ENCODE measurements at regions not wholly inside any gene's neighbourhood (a gene's known extent, or its start where the extent isn't known, plus 50 kb on each side); places are given as distances from the start of the nearest gene placed in this dataset.

DNA sequence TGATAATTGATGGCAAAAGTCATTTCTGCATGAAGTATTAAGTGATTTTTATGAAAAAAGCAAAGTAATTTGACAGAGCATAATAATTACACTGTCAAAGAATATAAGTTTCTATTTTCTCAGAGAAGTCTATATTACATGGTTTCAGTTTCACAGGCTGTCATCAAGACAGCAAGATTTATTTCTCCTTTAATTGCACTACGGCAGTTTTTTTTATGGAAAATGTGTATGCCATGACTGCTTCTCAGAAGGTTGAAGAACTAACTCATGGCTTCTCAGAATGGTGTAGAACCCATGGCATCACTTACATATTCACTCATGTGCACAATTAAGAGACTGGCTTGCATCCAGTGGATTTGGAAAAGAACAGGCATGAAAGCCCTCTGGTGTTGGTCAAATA is 870.3 kb upstream of the SORCS1 start:
- TF ChIP-seq, protein P1, sequence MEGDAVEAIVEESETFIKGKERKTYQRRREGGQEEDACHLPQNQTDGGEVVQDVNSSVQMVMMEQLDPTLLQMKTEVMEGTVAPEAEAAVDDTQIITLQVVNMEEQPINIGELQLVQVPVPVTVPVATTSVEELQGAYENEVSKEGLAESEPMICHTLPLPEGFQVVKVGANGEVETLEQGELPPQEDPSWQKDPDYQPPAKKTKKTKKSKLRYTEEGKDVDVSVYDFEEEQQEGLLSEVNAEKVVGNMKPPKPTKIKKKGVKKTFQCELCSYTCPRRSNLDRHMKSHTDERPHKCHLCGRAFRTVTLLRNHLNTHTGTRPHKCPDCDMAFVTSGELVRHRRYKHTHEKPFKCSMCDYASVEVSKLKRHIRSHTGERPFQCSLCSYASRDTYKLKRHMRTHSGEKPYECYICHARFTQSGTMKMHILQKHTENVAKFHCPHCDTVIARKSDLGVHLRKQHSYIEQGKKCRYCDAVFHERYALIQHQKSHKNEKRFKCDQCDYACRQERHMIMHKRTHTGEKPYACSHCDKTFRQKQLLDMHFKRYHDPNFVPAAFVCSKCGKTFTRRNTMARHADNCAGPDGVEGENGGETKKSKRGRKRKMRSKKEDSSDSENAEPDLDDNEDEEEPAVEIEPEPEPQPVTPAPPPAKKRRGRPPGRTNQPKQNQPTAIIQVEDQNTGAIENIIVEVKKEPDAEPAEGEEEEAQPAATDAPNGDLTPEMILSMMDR (IDR thresholded peaks at IDR 0.05) = no peak

DNA sequence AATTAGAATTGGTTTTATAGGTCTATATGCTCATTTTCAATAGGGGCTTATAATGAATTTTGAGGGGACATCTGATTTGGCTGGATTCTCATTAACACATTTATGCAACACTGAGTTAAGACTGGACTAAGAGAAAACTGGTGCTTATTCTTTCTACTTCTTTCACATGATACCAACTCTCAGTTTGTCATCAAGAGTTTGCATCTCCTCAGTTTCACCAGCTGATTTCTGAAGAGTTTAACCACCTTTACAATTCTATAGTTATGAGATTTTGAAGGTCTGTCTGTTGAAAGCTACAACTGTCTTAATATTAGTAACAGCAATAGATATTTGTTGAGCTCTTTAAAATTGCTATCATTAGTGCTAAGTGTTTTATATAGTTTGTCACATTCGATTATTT is 867.0 kb upstream of the SORCS1 start:
- TF ChIP-seq, protein P1 (IDR thresholded peaks at IDR 0.05) = no peak

DNA sequence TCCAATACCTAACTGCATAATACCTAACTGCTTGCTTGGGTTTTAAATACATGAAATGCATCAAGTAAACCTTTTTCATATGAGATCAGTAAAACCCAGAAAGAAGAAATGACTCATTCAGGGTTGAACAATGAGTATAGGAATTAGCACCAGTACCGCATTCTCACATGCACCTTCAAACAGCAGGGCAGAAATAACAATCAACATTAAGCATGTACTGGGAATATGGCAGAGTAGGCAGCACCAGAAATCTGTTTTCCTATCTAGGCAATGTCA is 850.3 kb upstream of the SORCS1 start:
- TF ChIP-seq, protein P1 (IDR thresholded peaks at IDR 0.05) = no peak

DNA sequence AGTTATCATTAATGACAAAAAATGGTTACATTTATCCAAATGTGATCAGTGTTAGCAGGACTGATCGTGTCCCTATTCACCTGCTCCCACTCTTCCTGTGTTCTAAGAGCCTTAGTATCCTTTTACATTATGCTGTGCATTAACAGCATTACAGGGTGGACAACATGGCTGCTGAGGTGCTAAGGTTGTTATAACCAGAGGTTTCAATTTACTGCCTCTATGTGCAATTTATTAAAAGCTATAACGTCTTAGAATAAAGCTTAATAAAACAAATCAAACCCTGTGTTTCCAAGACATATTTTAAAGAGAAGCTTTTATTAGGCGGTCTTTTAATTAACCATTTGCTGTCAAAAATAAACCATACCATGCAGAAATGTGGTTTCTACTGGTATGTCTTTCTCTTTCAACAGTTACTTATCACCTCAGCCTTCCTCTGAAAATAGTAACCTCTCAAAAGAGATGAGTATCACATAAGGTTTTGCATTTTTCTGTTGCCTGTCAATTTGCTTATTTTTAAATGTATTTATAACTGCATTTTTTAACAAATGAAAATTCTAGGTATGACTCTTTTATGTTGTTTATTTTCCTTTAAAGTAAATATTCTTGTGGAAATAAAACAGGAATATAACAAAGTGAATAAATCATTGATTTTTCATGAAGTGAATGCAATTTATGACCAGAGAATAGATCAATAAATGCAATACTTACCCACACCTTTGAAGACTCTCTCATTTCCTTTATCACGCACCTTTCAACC is 849.8 kb upstream of the SORCS1 start:
- TF ChIP-seq, protein P1 (IDR thresholded peaks at IDR 0.05) = no peak

DNA sequence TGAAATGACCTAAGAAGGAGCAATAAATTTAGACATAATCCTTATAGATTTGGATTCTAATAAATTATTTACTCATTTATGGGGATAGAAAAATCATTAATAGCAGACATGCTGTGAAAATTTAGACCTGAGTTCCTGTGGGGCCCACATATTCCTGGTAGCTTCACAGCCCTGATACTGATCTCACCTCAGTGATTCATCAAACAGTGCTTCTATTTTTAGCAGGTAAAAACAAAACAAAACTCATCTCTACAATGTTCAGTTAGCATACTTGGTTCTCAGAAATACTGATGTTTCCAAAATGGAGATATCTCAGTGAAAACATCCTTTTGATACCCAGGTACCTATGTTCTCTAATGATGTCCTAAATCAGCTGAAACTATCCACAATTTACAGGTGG is 841.1 kb upstream of the SORCS1 start:
- TF ChIP-seq, protein P1 (IDR thresholded peaks at IDR 0.05) = no peak

DNA sequence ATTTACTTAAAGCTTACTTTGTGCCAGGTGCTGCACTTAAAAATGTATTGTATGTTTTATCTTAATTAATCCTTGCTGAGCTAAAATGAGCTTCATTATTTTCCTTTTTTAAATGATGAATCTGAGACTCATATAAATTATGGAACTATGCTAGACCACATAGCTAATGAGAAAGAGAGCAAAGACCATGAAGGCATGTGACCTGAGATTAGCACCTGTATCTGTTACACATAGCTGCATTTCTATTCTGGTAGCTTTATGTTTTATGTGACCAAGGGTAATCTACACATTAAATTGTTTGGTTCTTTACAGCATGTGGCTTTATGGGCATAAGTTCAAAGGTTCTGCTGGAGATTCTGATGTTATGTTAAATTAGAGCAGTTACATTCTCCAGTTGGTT is 839.1 kb upstream of the SORCS1 start:
- TF ChIP-seq, protein P1 (IDR thresholded peaks at IDR 0.05) = no peak

DNA sequence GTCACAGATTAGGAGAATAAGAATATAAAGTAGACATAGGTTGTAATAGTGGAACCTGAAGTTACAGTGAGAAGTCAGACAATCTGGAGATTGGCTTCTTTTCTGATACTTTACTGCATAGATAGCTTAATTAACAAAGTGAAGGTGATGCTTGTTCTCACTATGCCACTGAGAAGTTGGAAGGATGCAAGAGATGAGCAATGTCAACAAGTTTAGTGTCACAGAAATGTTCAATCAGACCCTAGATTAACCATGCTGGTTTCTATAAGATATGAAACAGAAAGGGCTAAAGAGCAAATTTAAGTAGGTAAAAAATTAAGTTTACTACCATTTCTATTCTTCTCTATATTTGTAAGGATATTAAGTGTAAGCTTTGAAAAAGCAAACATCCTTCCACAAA is 838.6 kb upstream of the SORCS1 start:
- TF ChIP-seq, protein P1 (IDR thresholded peaks at IDR 0.05) = no peak

DNA sequence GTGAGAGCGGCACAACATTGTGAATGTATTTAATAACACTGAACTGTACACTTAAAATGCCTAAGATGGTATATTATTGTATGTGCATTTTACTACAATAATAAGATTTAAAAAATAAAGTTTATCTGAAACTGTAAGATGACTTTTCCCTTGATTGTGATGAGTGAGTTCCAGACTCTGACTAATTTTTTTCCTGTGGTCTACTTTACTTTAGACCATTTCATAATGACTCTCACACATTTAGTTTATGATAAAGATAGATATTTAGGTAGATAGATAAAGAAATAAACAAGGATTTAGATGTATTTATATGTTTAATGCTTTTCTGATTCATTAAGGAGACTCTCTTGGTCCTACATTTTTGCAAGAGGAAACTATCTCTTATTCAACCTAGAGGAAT is 835.9 kb upstream of the SORCS1 start:
- TF ChIP-seq, protein P1 (IDR thresholded peaks at IDR 0.05) = no peak
